ENCODE measurements at regions not wholly inside any gene's neighbourhood (a gene's known extent, or its start where the extent isn't known, plus 50 kb on each side); places are given as distances from the start of the nearest gene placed in this dataset.

- Histone ChIP-seq H3K27ac (ENCODE audit: low read depth, low read length) (no peak overlapping the region), H2AFZ (ENCODE audit: low read depth, low read length, severe bottlenecking) (no peak overlapping the region), H3K27me3 (ENCODE audit: low read length) (no peaks in the 10 kb centered on the region), H3K4me2 (ENCODE audit: low read depth, low read length, poor library complexity, severe bottlenecking) (no peak overlapping the region), H4K20me1 (ENCODE audit: low read depth, low read length) (no peaks in the 10 kb centered on the region), H3F3A (ENCODE audit: insufficient read depth) (no peaks in the 10 kb centered on the region), H3K9me2 (replicated peaks; ENCODE audit: insufficient read depth, low read length) (no peaks in the 10 kb centered on the region), H3K9me3 (ENCODE audit: insufficient read depth, low read length) (no peaks in the 10 kb centered on the region), H3K4me3 (ENCODE audit: insufficient read depth, low read length, poor library complexity, severe bottlenecking) (no peak overlapping the region), H3K36me3 (ENCODE audit: low read length) (no peaks in the 10 kb centered on the region), H3K9ac (ENCODE audit: low read length) (no peak overlapping the region), H3K79me2 (ENCODE audit: insufficient read depth, low read length) (no peaks in the 10 kb centered on the region)
- TF ChIP-seq EZH2phosphoT487 (conservative IDR thresholded peaks at IDR 0.05; ENCODE audit: low read length): no peak
- TF ChIP-seq CTCF (IDR thresholded peaks at IDR 0.05; ENCODE audit: insufficient read depth, low read length, poor library complexity, severe bottlenecking): no peak
These were observed 476.4 kb downstream of the HTR7 start for GRCh38 chr10:90381468-90381867.

- no peak overlapping the region for H3K4me2 ChIP-seq (ENCODE audit: low read depth, low read length, poor library complexity, severe bottlenecking)
- H2AFZ ChIP-seq (ENCODE audit: low read depth, low read length, severe bottlenecking): no peak overlapping the region
- no peaks in the 10 kb centered on the region for H3K79me2 ChIP-seq (ENCODE audit: insufficient read depth, low read length)
- no peaks in the 10 kb centered on the region for H3K9me3 ChIP-seq (ENCODE audit: insufficient read depth, low read length)
- H3K9ac ChIP-seq (ENCODE audit: low read length): no peak overlapping the region
- no peak overlapping the region for H3K4me3 ChIP-seq (ENCODE audit: insufficient read depth, low read length, poor library complexity, severe bottlenecking)
- no peaks in the 10 kb centered on the region for H3K9me2 ChIP-seq (replicated peaks; ENCODE audit: insufficient read depth, low read length)
- no peak for TF ChIP-seq CTCF (IDR thresholded peaks at IDR 0.05; ENCODE audit: insufficient read depth, low read length, poor library complexity, severe bottlenecking)
- no peak for TF ChIP-seq EZH2phosphoT487 (conservative IDR thresholded peaks at IDR 0.05; ENCODE audit: low read length)
- H3K36me3 ChIP-seq (ENCODE audit: low read length): no peaks in the 10 kb centered on the region
- no peaks in the 10 kb centered on the region for H4K20me1 ChIP-seq (ENCODE audit: low read depth, low read length)
- H3F3A ChIP-seq (ENCODE audit: insufficient read depth): no peaks in the 10 kb centered on the region
- no peaks in the 10 kb centered on the region for H3K27me3 ChIP-seq (ENCODE audit: low read length)
- H3K27ac ChIP-seq (ENCODE audit: low read depth, low read length): no peak overlapping the region
These were observed 468.0 kb downstream of the HTR7 start for GRCh38 chr10:90389876-90390275.

- Histone ChIP-seq H2AFZ (ENCODE audit: low read depth, low read length, severe bottlenecking) (no peak overlapping the region), H3K27me3 (ENCODE audit: low read length) (no peaks in the 10 kb centered on the region)
- TF ChIP-seq EZH2phosphoT487 (conservative IDR thresholded peaks at IDR 0.05; ENCODE audit: low read length) (no peak), CTCF (IDR thresholded peaks at IDR 0.05; ENCODE audit: insufficient read depth, low read length, poor library complexity, severe bottlenecking) (no peak)
These were observed 463.5 kb downstream of the HTR7 start for GRCh38 chr10:90394311-90394710.

More at GRCh38 chr10:90394311-90394710, 463.5 kb downstream of the HTR7 start:
- Histone ChIP-seq H3K9me3 (ENCODE audit: insufficient read depth, low read length) (no peaks in the 10 kb centered on the region), H3K4me3 (ENCODE audit: insufficient read depth, low read length, poor library complexity, severe bottlenecking) (no peak overlapping the region), H3K9ac (ENCODE audit: low read length) (no peak overlapping the region), H3K79me2 (ENCODE audit: insufficient read depth, low read length) (no peaks in the 10 kb centered on the region), H3K4me2 (ENCODE audit: low read depth, low read length, poor library complexity, severe bottlenecking) (no peak overlapping the region), H4K20me1 (ENCODE audit: low read depth, low read length) (no peaks in the 10 kb centered on the region), H3K9me2 (replicated peaks; ENCODE audit: insufficient read depth, low read length) (no peaks in the 10 kb centered on the region), H3F3A (ENCODE audit: insufficient read depth) (no peaks in the 10 kb centered on the region), H3K27ac (ENCODE audit: low read depth, low read length) (no peak overlapping the region), H3K36me3 (ENCODE audit: low read length) (no peaks in the 10 kb centered on the region)

All from SU-DHL-6 (cell line).